ENCODE measurements at regions not wholly inside any gene's neighbourhood (a gene's known extent, or its start where the extent isn't known, plus 50 kb on each side); places are given as distances from the start of the nearest gene placed in this dataset.

DNA sequence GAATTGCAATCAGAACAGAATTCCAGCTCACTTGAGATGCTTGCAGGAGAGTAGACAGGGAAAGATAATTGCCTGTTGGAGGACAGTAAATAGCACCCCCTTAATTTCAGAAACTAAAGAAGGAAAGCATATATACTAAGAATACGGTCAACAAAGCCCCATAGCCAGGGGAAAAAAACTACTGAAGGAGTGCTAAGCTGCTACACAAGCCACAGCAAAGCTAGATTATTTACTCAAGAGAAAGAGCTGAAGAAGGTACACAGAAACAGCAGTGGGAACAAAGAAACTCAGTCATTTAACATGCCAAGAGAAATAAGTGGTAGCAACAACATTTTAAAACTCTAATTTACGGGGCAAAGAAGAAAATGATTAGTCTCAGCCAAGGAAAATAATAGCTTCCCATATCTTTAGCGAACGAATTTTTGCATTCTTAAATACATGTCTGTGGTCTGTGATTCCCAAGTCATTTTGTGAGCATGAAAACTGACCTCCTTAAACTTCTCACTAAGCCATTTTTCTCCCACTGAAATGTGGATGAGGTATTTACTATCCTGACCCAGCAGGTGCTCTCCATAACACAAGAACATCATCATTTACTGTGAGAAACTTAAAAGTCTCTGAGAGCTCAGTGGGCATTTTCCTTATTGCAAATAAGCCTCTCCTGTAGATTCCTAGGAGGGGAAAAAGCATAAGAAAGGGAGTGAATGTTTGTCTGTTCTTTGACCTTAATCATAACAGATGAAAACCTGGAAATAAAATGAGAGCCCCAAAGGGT is 196.0 kb downstream of the PAX3 start:
- TF ChIP-seq CTCF (IDR thresholded peaks at IDR 0.05; ENCODE audit: insufficient read depth, low read length, poor library complexity, severe bottlenecking) (no peak), EZH2phosphoT487 (conservative IDR thresholded peaks at IDR 0.05; ENCODE audit: low read length) (no peak)
